Non-pigmented ciliary epithelial cell (primary cell): ENCODE measurements at regions not wholly inside any gene's neighbourhood (a gene's known extent, or its start where the extent isn't known, plus 50 kb on each side); places are given as distances from the start of the nearest gene placed in this dataset.

Experiments
- DNase-seq: peaks from one replicate; pipeline ENCODE4 v3.0.0-alpha.2; 2010; ENCODE audit warnings: low read depth

GRCh38 chr10:118501171-118501570 lies 94.3 kb downstream of the PRLHR start:
- DNase-seq = no peak

GRCh38 chr10:118500477-118501104 lies 94.9 kb downstream of the PRLHR start:
- DNase-seq = no peak

GRCh38 chr10:118499186-118499585 lies 96.3 kb downstream of the PRLHR start:
- DNase-seq = no peak

- no peak for DNase-seq
These were observed 96.8 kb downstream of the PRLHR start for GRCh38 chr10:118498623-118499022.

GRCh38 chr10:118497227-118497626 lies 98.2 kb downstream of the PRLHR start:
- DNase-seq = no peak

- DNase-seq = no peak
These were observed 98.9 kb downstream of the PRLHR start for GRCh38 chr10:118496525-118496924.

- no peak for DNase-seq
These were observed 99.9 kb downstream of the PRLHR start for GRCh38 chr10:118495499-118495898.

GRCh38 chr10:118491055-118491454 lies 104.4 kb downstream of the PRLHR start:
- DNase-seq = no peak

- DNase-seq = no peak
These were observed 106.5 kb downstream of the PRLHR start for GRCh38 chr10:118488710-118489497.

- no peak for DNase-seq
These were observed 109.8 kb downstream of the PRLHR start for GRCh38 chr10:118485641-118486040.

- DNase-seq = no peak
These were observed 111.1 kb downstream of the PRLHR start for GRCh38 chr10:118484152-118484871.

GRCh38 chr10:118483496-118483895 lies 112.0 kb downstream of the PRLHR start:
- DNase-seq = no peak

GRCh38 chr10:118482393-118483331 lies 112.8 kb downstream of the PRLHR start:
- DNase-seq = no peak

- DNase-seq = no peak
These were observed 113.6 kb downstream of the PRLHR start for GRCh38 chr10:118481871-118482270.

- no peak for DNase-seq
These were observed 120.2 kb downstream of the PRLHR start for GRCh38 chr10:118475214-118475613.

- no peak for DNase-seq
These were observed 121.3 kb downstream of the PRLHR start for GRCh38 chr10:118474111-118474510.

- no peak for DNase-seq
These were observed 122.0 kb downstream of the PRLHR start for GRCh38 chr10:118473305-118473960.

- DNase-seq = no peak
These were observed 122.8 kb downstream of the PRLHR start for GRCh38 chr10:118472415-118473304.

GRCh38 chr10:118471863-118472262 lies 123.6 kb downstream of the PRLHR start:
- DNase-seq = no peak

GRCh38 chr10:118470470-118470869 lies 125.0 kb downstream of the PRLHR start:
- DNase-seq = no peak
